Hippocampal formation (tissue), 2 donors: ENCODE measurements at regions not wholly inside any gene's neighbourhood (a gene's known extent, or its start where the extent isn't known, plus 50 kb on each side); places are given as distances from the start of the nearest gene placed in this dataset.
"Not testable (repeated sequence)": the region's sequence is repeated elsewhere in the genome, so short reads cannot be mapped to it uniquely, and the experiment has no call there.

Experiments
- DNase-seq, 2 donors: peaks; one replicate each; lab custom pipeline; 2025; lab: John Stamatoyannopoulos, UW

- DNase-seq: no peak
Measured at GRCh38 chr9:117775591-117775990, 71.4 kb downstream of the TLR4 start.

- DNase-seq: peak in 1 of 2 donors; percentile 14
Measured at GRCh38 chr9:117777823-117778222, 73.6 kb downstream of the TLR4 start.

- DNase-seq: no peak
Measured at GRCh38 chr9:117779760-117780159, 75.6 kb downstream of the TLR4 start.

GRCh38 chr9:117782931-117783788 is 79.0 kb downstream of the TLR4 start:
- peak; percentile 84 to 95 for DNase-seq

GRCh38 chr9:117783828-117784227 is 79.6 kb downstream of the TLR4 start:
- no peak for DNase-seq

- no peak for DNase-seq
Measured at GRCh38 chr9:117784996-117785395, 80.8 kb downstream of the TLR4 start.

- DNase-seq: no peak
Measured at GRCh38 chr9:117787746-117788145, 83.5 kb downstream of the TLR4 start.

- no peak for DNase-seq
Measured at GRCh38 chr9:117795271-117795670, 91.1 kb downstream of the TLR4 start.

- no peak for DNase-seq
Measured at GRCh38 chr9:117796681-117797080, 92.5 kb downstream of the TLR4 start.

GRCh38 chr9:117800389-117800788 is 96.2 kb downstream of the TLR4 start:
- DNase-seq: no peak

- DNase-seq: no peak
Measured at GRCh38 chr9:117809751-117810150, 105.5 kb downstream of the TLR4 start.

- no peak for DNase-seq
Measured at GRCh38 chr9:117815315-117815714, 111.1 kb downstream of the TLR4 start.

GRCh38 chr9:117815948-117816347 is 111.7 kb downstream of the TLR4 start:
- no peak for DNase-seq

GRCh38 chr9:117821954-117822353 is 117.8 kb downstream of the TLR4 start:
- DNase-seq: no peak

- DNase-seq: no peak
Measured at GRCh38 chr9:117823576-117823975, 119.4 kb downstream of the TLR4 start.

- DNase-seq: no peak
Measured at GRCh38 chr9:117825609-117826347, 121.6 kb downstream of the TLR4 start.

- DNase-seq: no peak
Measured at GRCh38 chr9:117826837-117827236, 122.6 kb downstream of the TLR4 start.

GRCh38 chr9:117827456-117827855 is 123.3 kb downstream of the TLR4 start:
- DNase-seq: no peak

- DNase-seq: no peak
Measured at GRCh38 chr9:117828466-117828865, 124.3 kb downstream of the TLR4 start.

- DNase-seq: no peak
Measured at GRCh38 chr9:117835798-117836197, 131.6 kb downstream of the TLR4 start.

GRCh38 chr9:117839862-117840261 is 135.7 kb downstream of the TLR4 start:
- no peak for DNase-seq

- not testable (repeated sequence) for DNase-seq
Measured at GRCh38 chr9:117851836-117852461, 147.7 kb downstream of the TLR4 start.

GRCh38 chr9:117858561-117858960 is 154.4 kb downstream of the TLR4 start:
- no peak for DNase-seq
